Hepatocyte (in vitro differentiated cells): ENCODE measurements at regions not wholly inside any gene's neighbourhood (a gene's known extent, or its start where the extent isn't known, plus 50 kb on each side); places are given as distances from the start of the nearest gene placed in this dataset.
A peak's percentile ranks its signal among the peaks of the same experiment; 100 is the strongest.

ENCODE experiments used
- DNase-seq: peaks from one replicate; pipeline ENCODE4 v3.0.0-alpha.2; 2016; ENCODE audit warnings: low spot score
- H2AFZ ChIP-seq: fragments of 200-600 bp; sonication (generic); 2 replicates; pipeline ENCODE4 v1.6.0; 2016; ENCODE audit warnings: antibody characterized with exemption, mild to moderate bottlenecking
- H3K27ac ChIP-seq: fragments of 200-600 bp; sonication (generic); 2 replicates; pipeline ENCODE4 v1.5.1; 2016; ENCODE audit warnings: mild to moderate bottlenecking
- H3K27me3 ChIP-seq: fragments of 200-600 bp; sonication (generic); 2 replicates; pipeline ENCODE4 v1.6.1; 2016
- H3K36me3 ChIP-seq: fragments of 200-600 bp; sonication (generic); replicated peaks from 2 replicates; pipeline ENCODE4 v1.5.1; 2016; ENCODE audit warnings: low read depth; ENCODE audit not compliant: insufficient read depth
- H3K4me1 ChIP-seq: fragments of 200-600 bp; sonication (generic); 2 replicates; pipeline ENCODE4 v1.5.1; 2016; ENCODE audit warnings: mild to moderate bottlenecking, moderate library complexity; ENCODE audit not compliant: insufficient read depth
- H3K4me2 ChIP-seq: fragments of 200-600 bp; sonication (generic); 2 replicates; pipeline ENCODE4 v1.6.0; 2016
- H3K4me3 ChIP-seq: fragments of 200-600 bp; sonication (generic); 2 replicates; pipeline ENCODE4 v1.5.1; 2016; ENCODE audit warnings: mild to moderate bottlenecking
- H3K79me2 ChIP-seq: fragments of 200-600 bp; sonication (generic); 2 replicates; pipeline ENCODE4 v1.6.0; 2017; ENCODE audit warnings: mild to moderate bottlenecking
- H3K9me2 ChIP-seq: fragments of 200-600 bp; sonication (generic); replicated peaks from 2 replicates; pipeline ENCODE4 v1.6.0; 2017; ENCODE audit warnings: mild to moderate bottlenecking; ENCODE audit not compliant: insufficient read depth
- H3K9me3 ChIP-seq: fragments of 200-600 bp; sonication (generic); 2 replicates; pipeline ENCODE4 v1.5.1; 2016; ENCODE audit warnings: low read depth, mild to moderate bottlenecking
- H4K20me1 ChIP-seq: fragments of 200-600 bp; sonication (generic); 2 replicates; pipeline ENCODE4 v1.6.0; 2016; ENCODE audit warnings: mild to moderate bottlenecking; ENCODE audit not compliant: insufficient read depth, poor library complexity, severe bottlenecking
- EZH2 ChIP-seq: fragments of 200-600 bp; sonication (generic); IDR thresholded peaks from 2 replicates; pipeline ENCODE4 v1.6.1; 2016; ENCODE audit warnings: antibody characterized with exemption, mild to moderate bottlenecking, borderline replicate concordance
- EZH2phosphoT487 ChIP-seq: fragments of 200-600 bp; sonication (generic); IDR thresholded peaks from one replicate; pipeline ENCODE4 v1.6.1; 2018; ENCODE audit warnings: antibody characterized with exemption, mild to moderate bottlenecking, low read depth, moderate library complexity; ENCODE audit not compliant: unreplicated experiment, severe bottlenecking
- WGBS: methylation state at CpG from one replicate; pipeline ENCODE4 v1.1.6; 2016; ENCODE audit warnings: low lambda C conversion rate; ENCODE audit errors: missing lambda C conversion rate; 5-methylcytosine and 5-hydroxymethylcytosine counted together
- TF ChIP-seq, protein P1 (sequence below): fragments of 200-600 bp; sonication (generic); IDR thresholded peaks from 2 replicates; pipeline ENCODE4 v1.5.1; 2016; ENCODE audit warnings: antibody characterized with exemption, mild to moderate bottlenecking; ENCODE audit not compliant: poor library complexity

DNA sequence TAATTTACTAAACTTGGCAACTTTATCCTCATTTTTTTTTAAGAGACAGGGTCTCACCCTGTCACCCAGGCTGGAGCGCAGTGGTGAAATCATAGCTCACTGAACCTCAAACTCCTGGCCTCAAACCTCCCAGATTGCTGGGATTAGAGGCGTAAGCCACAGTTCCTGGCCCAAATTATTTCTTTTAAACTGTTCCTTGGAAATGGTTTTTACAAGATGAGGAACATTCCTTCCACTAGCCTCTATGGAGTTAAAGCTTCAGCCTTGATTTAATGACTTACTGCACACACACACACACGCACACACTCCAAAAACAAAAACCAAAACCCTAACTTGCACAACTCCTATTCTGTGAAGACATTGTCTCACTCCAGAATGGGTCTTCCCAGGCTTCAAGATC, 77.2 kb upstream of the TARS1 start:
- H3K4me3 ChIP-seq = no peak overlapping the region
- no peak for TF ChIP-seq EZH2
- TF ChIP-seq, protein P1, sequence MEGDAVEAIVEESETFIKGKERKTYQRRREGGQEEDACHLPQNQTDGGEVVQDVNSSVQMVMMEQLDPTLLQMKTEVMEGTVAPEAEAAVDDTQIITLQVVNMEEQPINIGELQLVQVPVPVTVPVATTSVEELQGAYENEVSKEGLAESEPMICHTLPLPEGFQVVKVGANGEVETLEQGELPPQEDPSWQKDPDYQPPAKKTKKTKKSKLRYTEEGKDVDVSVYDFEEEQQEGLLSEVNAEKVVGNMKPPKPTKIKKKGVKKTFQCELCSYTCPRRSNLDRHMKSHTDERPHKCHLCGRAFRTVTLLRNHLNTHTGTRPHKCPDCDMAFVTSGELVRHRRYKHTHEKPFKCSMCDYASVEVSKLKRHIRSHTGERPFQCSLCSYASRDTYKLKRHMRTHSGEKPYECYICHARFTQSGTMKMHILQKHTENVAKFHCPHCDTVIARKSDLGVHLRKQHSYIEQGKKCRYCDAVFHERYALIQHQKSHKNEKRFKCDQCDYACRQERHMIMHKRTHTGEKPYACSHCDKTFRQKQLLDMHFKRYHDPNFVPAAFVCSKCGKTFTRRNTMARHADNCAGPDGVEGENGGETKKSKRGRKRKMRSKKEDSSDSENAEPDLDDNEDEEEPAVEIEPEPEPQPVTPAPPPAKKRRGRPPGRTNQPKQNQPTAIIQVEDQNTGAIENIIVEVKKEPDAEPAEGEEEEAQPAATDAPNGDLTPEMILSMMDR = no peak
- TF ChIP-seq EZH2phosphoT487 = no peak
- H2AFZ ChIP-seq = no peak overlapping the region
- H3K4me2 ChIP-seq = no peak overlapping the region
- no peaks in the 10 kb centered on the region for H3K79me2 ChIP-seq
- DNase-seq = no peak
- WGBS = 67% methylated on average over 3 of the region's 3 CpGs
- no peaks in the 10 kb centered on the region for H3K9me3 ChIP-seq
- no peaks in the 10 kb centered on the region for H3K4me1 ChIP-seq
- no peaks in the 10 kb centered on the region for H3K9me2 ChIP-seq
- no peaks in the 10 kb centered on the region for H4K20me1 ChIP-seq
- peak overlapping the region; percentile 8 for H3K27ac ChIP-seq
- no peaks in the 10 kb centered on the region for H3K27me3 ChIP-seq
- H3K36me3 ChIP-seq = no peaks in the 10 kb centered on the region

DNA sequence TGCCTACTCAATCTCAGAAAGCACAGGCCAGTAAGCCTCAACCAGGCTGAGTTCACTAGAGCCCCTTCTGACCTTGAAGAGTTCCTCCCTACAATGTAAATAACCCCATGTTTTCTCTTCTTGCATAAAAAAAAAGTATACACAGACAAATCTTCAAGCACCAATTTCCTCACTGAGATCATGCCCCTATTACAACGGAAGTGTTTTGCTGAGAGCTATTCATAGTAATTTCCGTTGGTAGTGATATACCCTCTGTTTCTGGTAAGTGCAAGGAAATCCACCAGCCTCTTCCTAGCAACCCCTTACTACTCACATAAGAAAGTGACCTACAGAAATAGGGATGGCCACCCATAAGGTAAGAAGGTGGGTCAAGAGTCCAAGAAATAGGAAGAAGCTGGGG, 76.4 kb upstream of the TARS1 start:
- H3K27me3 ChIP-seq = no peaks in the 10 kb centered on the region
- no peaks in the 10 kb centered on the region for H3K79me2 ChIP-seq
- TF ChIP-seq EZH2phosphoT487 (no peak), EZH2 (no peak)
- TF ChIP-seq, protein P1 = no peak
- H3K4me1 ChIP-seq = no peaks in the 10 kb centered on the region
- WGBS = 78% methylated on average over 2 of the region's 2 CpGs
- no peaks in the 10 kb centered on the region for H3K36me3 ChIP-seq
- H3K9me2 ChIP-seq = no peaks in the 10 kb centered on the region
- H4K20me1 ChIP-seq = no peaks in the 10 kb centered on the region
- H2AFZ ChIP-seq = no peak overlapping the region
- no peak for DNase-seq
- no peak overlapping the region for H3K4me2 ChIP-seq
- H3K27ac ChIP-seq = no peak overlapping the region
- no peaks in the 10 kb centered on the region for H3K9me3 ChIP-seq
- H3K4me3 ChIP-seq = no peak overlapping the region

DNA sequence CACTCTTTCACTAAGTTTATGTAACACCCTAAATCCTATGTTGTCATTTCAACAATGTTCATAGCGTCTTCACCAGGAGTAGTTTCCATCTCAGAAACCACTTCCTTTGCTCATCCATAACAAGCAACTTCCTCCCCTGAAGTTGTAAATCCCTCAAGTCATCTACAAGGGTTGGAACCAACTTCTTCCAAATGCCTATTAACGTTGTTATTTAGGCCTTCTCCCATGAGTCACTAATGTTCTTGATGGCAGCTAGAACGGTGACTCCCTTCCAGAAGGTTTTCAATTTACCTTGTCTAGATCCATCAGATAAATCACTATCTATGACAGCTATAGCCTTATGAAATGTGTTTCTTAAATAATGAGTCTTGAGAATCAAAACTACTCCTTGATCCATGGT, 73.3 kb upstream of the TARS1 start:
- Histone ChIP-seq H3K79me2 (no peaks in the 10 kb centered on the region), H4K20me1 (no peaks in the 10 kb centered on the region), H3K36me3 (no peaks in the 10 kb centered on the region), H3K9me2 (no peaks in the 10 kb centered on the region), H2AFZ (no peak overlapping the region), H3K4me2 (no peak overlapping the region), H3K4me1 (no peaks in the 10 kb centered on the region), H3K27ac (no peak overlapping the region), H3K9me3 (no peaks in the 10 kb centered on the region), H3K4me3 (no peak overlapping the region), H3K27me3 (no peaks in the 10 kb centered on the region)
- DNase-seq = no peak
- TF ChIP-seq, protein P1 = no peak
- TF ChIP-seq EZH2phosphoT487 (no peak), EZH2 (no peak)
- 82% methylated on average over 3 of the region's 3 CpGs for WGBS
